ENCODE measurements at regions not wholly inside any gene's neighbourhood (a gene's known extent, or its start where the extent isn't known, plus 50 kb on each side); places are given as distances from the start of the nearest gene placed in this dataset.
"Not testable (repeated sequence)": the region's sequence is repeated elsewhere in the genome, so short reads cannot be mapped to it uniquely, and the experiment has no call there.

- DNase-seq = no peak
Observed at GRCh38 chr4:177185579-177185978, 124.1 kb upstream of the NEIL3 start.

GRCh38 chr4:177187371-177187770, 122.3 kb upstream of the NEIL3 start:
- no peak for DNase-seq

GRCh38 chr4:177190995-177191580, 118.6 kb upstream of the NEIL3 start:
- DNase-seq = no peak

GRCh38 chr4:177191586-177191985, 118.1 kb upstream of the NEIL3 start:
- no peak for DNase-seq

- no peak for DNase-seq
Observed at GRCh38 chr4:177191991-177192390, 117.7 kb upstream of the NEIL3 start.

GRCh38 chr4:177193024-177193715, 116.5 kb upstream of the NEIL3 start:
- DNase-seq = not testable (repeated sequence)

- DNase-seq = no peak
Observed at GRCh38 chr4:177194906-177195305, 114.8 kb upstream of the NEIL3 start.

GRCh38 chr4:177196615-177197014, 113.1 kb upstream of the NEIL3 start:
- no peak for DNase-seq

GRCh38 chr4:177201614-177202013, 108.1 kb upstream of the NEIL3 start:
- DNase-seq = no peak

GRCh38 chr4:177204126-177204525, 105.5 kb upstream of the NEIL3 start:
- DNase-seq = no peak

- no peak for DNase-seq
Observed at GRCh38 chr4:177214935-177215334, 94.7 kb upstream of the NEIL3 start.

GRCh38 chr4:177220376-177220775, 89.3 kb upstream of the NEIL3 start:
- DNase-seq = no peak

GRCh38 chr4:177222781-177223180, 86.9 kb upstream of the NEIL3 start:
- no peak for DNase-seq

- DNase-seq = no peak
Observed at GRCh38 chr4:177225605-177226004, 84.1 kb upstream of the NEIL3 start.

- DNase-seq = no peak
Observed at GRCh38 chr4:177227636-177228035, 82.0 kb upstream of the NEIL3 start.

- no peak for DNase-seq
Observed at GRCh38 chr4:177228599-177228998, 81.1 kb upstream of the NEIL3 start.

- no peak for DNase-seq
Observed at GRCh38 chr4:177229331-177229730, 80.3 kb upstream of the NEIL3 start.

- no peak for DNase-seq
Observed at GRCh38 chr4:177232473-177232872, 77.2 kb upstream of the NEIL3 start.

GRCh38 chr4:177235026-177235425, 74.6 kb upstream of the NEIL3 start:
- no peak for DNase-seq

GRCh38 chr4:177236886-177237285, 72.8 kb upstream of the NEIL3 start:
- no peak for DNase-seq

GRCh38 chr4:177237291-177237690, 72.4 kb upstream of the NEIL3 start:
- DNase-seq = no peak

- DNase-seq = no peak
Observed at GRCh38 chr4:177239477-177239876, 70.2 kb upstream of the NEIL3 start.

GRCh38 chr4:177239878-177240277, 69.8 kb upstream of the NEIL3 start:
- DNase-seq = no peak

GRCh38 chr4:177242651-177243286, 66.9 kb upstream of the NEIL3 start:
- DNase-seq = no peak

All from C1 segment of cervical spinal cord (tissue), 14 donors.